ENCODE measurements at regions not wholly inside any gene's neighbourhood (a gene's known extent, or its start where the extent isn't known, plus 50 kb on each side); places are given as distances from the start of the nearest gene placed in this dataset.
"Not testable (repeated sequence)": the region's sequence is repeated elsewhere in the genome, so short reads cannot be mapped to it uniquely, and the experiment has no call there.

DNA sequence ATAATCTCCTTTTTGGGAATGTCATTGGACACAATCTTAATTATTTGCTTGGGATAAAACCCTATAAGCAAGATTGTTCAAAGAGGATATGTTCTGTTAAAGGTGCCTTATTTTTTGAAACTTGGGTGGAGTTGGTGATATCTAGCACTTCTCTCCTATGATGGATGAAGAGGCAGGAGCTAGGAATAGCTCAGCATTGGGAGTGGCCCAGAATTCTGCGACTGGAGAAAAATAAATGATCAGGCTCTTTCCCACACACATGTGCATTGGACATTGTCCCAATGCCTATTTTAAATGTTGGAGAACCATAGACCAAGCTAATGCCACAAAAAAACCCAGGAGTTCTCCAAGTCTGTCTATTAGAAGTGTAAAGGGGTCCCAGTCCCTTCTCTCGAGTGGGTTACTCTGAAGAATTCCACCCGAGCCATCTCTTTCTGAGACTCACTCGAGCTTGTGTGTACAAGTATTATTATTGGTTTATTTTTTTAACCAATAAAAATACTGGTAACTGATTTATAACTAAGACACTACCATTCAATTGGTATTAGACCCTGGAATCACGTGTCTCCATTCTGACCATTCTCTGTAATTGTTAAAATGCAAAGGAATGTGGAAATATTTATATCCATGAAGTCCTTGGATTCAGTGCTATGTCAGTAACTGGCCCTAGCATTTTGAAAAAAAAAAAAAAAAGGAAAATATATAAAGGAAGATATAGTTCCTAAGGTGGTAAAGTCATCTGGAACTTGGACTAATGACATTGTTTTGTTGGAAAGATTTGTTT lies 437.5 kb upstream of the TMEM132C start:
- DNase-seq, result no peak

DNA sequence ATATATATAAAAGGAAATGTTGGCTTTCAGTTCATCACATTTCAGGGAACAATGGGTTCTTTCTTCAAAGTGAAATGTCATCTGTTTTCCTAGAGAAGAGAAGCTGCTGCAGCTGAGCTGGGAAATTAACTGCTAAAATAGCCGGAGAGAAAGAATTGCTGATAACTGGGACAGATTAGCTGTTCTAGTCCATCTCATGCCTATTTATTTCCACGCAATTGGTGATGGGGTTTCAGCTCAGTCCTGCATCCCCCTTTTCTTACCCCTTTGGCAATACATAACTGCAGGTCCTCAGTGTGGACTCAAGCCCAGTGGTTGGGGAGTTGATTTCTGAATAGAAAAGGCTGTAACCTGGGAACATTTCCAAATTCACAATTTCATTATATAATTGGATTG lies 436.9 kb upstream of the TMEM132C start:
- DNase-seq, result no peak

DNA sequence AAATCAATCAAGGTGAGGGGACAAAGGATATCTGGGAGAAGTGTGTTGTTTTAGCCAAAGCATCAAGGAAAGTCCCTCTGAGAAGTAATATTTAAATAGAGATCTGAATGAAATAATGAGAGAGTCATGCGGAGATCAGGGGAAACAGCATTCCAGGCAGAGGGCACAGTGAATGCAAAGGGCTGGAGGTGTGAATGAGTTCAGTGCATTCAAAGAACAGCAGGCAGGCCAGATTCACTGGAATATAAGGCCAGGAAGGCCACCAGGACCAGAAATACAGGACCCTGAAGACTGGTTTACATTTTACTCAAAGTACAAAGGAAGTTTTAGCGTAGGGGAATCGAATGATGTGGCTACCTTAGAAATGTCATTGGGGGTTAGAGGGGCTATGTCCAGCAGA lies 436.2 kb upstream of the TMEM132C start:
- no peak for DNase-seq

DNA sequence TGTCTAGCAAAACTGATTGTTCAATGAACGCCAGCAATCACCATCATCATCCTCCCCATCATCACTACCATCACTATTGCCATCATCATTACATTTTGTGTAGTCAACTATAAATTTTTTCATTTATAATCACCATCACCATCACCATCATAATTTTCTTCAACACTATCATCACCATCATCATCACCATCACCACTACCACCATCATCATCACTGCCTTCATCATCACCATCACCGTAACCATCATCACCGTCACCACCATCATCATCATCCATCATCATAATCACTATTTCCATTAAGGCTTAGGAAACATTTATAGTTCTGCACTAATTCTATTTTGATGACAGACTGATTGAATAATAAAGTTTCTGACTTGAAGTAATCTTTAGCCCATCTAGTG lies 434.8 kb upstream of the TMEM132C start:
- DNase-seq, result no peak

DNA sequence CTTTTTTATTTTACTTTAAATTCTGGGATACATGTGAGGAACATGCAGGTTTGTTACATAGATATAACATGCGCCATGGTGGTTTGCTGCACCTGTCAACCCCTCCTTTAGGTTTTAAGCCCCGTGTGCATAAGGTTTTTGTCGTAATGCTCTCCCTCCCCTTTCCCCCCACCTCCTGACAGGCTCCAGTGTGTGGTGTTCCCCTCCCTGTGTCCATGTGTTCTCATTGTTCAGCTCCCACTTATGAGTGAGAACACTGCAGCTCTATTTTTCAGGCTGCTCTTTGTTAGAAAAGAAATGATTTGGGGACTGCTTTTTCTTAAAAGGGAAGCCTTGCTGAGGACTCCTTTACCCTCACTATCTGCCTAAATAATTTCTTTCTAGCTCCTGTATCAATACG lies 430.2 kb upstream of the TMEM132C start:
- not testable (repeated sequence) for DNase-seq

DNA sequence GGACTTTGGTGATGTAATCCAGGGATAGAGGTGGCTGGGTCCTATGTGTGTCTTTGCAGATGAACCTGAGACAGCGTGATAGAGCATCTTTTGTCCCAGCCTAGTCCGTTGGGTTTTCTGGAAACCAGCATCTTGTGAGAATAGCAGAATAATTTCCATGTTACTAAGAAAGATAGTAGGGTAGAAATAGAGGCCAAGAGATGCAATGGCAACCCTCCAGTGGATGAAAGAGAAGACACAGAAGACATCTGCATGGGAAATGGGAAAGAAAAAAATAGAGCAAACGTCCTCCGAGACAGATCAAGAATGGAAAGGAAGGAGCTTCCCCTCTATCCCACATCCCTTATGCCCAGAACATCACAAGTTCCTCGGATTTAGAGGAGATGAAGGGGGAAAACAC lies 409.3 kb upstream of the TMEM132C start:
- DNase-seq, result no peak

DNA sequence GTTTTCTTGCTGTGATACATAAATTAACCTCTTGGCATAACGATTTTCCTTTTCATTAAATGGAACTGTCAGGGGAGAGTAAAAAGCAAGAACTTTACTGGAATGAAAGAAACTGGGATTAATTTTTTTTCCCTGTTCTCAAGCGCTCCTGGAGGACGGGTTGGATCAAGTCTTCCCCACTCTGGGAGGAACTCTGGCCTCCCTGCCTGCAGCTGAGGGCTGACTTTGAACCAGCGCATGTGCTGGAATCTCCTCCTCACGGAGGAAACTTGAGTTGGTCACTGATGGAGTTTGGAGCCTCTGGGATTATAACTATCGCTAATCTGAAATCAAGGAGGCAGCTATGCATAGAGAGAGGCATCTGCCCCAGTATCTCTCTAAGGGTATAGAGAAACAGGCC lies 406.4 kb upstream of the TMEM132C start:
- no peak for DNase-seq

DNA sequence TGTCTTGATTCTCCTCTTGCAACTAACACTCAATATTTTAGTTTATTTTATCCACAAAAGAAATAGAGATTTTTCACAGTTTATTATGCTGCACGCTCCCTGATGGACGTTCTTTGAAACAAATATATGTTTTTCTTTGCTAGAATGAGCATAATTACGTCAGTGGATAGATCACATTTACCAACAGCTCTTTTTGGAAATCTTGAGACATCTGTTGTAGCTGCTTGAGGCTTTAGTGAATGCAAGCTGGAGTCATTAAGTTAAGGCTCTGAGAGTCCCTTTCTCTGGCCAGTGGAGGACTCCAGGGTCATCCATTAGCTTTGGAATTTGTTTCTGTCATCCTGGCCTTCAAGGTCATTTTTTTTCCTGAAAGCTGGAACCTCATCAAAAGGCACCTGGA lies 405.6 kb upstream of the TMEM132C start:
- DNase-seq, result no peak

DNA sequence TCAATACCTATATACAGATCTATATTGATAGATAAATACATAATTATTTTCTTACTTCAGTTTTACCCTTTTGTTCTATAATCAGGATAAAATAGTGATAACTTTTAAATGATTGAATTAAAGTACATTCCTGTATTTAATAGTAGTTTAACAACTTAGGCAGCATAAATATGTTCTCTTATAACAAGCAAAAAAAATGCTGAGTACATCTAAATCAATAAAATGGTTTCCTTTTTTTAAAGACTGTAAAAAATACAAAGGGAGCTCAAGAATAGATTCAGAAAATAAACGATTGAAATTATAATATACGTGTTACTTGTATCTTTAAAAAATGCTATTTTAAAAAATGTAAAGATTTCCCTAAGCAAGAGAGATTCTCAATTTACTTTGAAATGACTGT lies 393.7 kb upstream of the TMEM132C start:
- DNase-seq, result no peak

DNA sequence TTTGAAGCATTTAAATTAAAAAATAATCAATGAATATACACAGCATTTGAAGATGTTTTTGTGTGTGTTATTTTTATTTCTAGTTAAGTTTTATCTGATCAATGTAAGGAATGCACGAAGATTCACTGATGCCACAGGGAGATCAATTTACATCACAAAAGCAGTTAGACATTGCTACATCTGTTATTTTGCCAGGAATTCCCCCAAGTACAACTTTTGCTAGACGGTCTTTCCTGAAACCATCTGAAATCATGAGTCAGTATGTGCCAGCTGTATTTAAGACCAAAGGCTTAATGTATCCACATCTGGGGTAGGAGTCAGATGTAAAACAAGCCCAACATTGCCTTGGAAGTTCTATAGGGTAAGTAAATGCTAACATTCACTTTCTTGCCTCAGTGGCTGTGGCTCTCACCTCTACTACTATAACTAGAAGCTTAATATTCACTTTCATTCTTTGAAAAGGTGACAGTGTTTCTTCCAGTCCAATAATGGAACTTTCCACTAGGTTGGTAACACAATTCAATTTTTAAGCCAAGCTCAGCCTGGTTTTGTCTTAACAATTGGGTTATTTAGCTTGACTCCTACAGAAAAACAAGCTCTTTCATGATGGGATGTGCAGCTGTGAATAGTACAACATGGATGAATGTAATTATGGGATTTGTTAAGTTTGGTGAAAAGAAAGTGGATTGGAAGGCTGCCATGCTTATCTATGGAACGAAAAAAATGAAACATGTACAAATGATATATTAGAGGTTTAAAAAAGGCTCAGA lies 385.4 kb upstream of the TMEM132C start:
- DNase-seq, result no peak

DNA sequence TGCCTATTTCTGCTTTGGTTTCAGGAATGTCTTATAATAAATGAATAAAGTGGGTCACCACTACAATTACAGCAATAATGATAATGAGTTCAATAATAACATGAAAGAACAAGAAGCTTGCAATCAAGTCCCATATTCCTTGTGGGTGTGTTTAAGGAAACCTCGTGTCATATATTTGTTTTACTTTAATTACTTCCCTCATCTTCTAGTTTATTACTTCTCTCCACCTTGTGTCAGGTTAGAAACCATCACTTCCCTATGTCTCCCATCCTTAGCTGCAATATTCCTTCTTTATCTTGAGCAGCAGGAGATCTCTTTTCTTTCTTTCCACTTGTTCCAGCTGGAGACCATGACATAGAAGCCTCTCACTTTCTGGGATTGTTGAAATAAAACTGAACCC lies 384.0 kb upstream of the TMEM132C start:
- DNase-seq, result no peak

DNA sequence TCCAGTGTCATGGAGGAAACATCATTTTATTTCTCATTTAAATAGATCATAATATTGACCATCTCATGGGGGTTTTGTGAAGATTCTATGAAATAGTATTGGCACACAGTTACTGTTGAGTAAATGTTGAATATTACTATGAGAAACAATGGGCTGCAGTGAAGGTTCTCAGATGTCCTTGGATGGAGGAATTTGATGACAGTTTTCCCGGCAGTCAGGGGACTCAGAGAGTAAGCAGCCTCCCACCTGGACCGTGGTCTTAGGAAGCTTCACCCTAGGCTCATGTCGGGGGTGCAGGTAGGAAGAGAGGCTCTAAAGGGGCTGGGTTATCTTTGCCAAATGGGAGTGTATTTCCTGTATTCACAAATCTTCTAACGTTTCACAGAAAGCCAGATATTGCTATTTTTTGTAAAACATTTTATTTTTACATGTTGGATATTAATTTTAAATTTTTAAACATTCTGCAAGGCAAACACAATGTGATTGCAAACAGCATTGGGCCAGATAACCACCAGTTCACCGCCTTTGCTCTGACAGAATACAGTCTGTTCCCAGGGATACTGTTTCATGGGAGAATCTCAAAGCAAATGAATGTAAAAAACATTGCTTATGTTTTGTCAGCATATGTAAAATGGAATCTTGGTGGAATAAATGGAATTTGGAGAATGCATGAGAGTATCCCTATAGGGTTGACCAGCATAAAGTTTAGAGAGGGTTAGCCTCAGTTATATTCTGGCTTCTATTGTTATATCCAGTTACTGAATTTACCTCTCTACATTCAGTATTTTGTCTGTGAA lies 380.8 kb upstream of the TMEM132C start:
- no peak for DNase-seq

DNA sequence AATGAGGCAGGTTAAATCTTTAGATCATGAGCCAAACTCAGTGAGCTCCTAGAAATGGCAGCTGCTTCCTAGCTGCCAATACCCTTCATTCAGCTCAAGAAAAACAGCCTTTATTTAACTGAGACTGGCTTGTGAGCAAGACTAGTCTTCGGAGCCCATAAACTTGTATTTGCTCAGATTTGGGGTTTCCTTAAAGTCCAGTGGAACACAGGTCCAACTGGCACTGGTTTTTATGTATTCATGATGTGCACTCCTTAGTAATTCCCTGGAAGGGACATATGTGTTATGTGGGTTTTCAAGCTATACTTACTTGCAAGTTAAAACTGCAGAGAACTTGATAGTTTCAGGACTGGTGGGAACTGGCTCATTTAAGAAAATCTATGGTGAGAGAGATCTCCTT lies 380.1 kb upstream of the TMEM132C start:
- no peak for DNase-seq

DNA sequence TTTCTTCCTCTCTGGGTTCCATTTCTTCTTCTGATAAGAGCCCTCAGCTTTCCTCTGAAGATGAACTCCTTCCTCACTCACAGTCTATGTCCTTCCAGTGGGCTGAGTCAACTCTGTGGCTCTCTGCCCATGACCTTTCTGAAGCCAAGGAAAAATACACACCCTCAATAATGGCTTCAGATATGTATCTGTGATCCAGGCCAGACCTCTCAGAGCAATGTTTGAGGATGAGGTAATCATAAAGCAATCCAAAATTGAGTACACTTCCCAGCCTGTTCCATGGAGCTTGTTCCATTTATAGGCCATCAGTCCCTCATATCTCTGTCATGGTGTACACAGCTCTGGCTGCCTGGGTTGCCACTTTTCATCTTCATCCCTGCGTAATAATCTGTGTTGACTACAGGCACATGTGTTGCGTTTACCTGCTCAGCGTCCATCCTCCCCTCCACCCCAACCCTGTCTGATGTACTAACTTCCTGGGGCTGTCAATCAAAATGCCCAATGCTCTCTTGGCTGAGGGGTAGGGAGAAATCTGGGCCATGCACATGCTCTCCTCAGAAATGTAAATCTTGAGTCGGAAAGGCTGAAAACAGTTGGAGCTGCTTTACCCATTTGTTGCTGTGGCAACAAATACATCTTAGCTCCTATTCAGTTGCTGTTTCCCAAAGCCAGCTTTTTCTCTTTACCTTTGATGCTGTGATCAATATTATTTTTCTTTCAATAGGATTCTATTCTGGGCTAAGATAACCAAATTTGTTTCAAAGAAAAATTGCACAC lies 377.8 kb upstream of the TMEM132C start:
- DNase-seq, result peak; percentile 32

DNA sequence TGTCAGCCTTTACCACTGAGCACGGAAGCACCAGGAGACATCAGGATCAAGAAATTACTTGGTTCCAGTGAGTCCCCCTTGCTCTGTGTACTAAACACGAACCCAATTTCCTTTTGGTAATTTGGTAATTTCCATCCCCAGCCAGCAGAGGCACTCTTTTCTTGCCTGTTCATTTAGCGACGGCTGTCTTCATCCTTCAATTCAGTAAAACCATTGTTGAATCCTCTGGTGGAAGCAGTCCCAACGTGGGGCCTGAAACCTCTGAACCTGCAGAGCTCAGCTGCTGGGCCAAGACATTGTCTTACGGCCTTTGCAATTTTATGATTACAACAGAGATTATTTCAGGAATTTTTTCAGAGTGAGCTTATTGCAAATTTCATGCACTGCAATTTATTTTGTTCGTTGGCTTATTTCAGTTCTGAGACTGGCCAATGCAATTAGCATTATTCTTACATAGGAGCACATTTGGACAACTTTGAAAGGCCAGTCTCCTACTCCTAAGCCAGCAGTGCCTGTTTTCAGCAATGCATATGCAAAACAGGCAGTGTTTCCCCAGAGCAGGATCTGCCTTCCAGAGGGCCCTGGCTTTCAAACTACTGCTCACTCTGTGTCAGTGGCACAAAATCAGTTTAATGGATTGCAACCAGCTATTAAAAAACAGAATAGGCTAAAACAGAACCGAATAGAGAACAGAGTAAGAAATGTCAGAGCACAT lies 372.9 kb upstream of the TMEM132C start:
- DNase-seq, result no peak

DNA sequence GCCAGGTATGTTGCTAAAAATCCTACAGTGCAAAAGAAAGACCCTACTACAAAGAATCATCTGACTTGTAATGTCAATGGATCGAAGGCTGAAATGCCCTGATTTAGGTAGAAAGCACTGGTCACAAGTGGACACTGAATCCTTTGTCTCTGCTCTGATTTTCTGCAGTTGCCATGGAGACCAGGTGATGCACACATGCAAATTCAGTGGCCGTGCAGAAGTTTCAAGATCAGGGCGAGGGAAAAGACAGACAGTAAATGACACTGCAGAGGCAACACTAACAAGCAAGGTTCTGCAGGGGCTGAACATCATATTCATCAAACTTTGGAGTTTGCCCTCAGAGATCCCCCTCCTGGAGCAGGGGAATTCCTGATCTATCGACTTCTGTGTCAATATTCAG lies 370.3 kb upstream of the TMEM132C start:
- DNase-seq, result no peak

DNA sequence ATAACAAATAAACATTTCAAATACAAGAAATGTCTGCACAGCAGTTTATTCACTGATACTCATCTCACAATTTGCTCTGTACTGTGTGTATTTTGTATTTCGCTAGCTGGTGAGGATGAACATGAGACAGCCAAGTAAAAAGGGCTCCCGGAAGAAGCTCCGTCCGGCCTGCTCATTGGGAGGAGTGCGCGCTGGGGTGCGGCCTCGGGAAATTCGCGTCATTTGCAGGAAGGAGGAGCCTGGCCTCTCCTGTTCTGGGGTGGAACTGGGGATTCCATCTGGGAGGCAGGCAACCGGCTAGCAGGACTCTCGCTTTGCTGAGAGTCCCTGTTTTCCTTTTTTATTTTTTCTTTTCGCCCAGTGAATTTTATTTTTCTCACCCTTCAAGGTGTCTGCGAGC lies 368.4 kb upstream of the TMEM132C start:
- DNase-seq, result no peak

DNA sequence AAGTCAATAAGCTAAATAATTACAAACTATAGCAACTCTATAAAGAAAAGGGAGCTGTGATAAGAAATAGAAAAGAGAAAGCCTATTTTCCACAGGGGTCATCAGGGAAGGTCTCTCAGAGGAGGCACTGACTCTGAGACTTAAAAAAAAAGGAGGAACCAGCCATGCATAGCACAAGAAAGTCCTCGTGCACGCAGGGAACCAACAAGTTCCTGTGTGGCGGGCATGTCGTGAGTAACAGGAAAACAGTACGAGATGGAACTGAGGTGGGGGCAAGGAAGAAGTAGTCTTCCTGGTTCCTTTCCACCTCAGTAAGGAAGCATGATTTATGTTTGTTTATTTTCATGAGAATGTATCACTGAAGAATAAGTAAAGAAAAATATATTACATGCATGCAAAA lies 367.0 kb upstream of the TMEM132C start:
- no peak for DNase-seq

DNA sequence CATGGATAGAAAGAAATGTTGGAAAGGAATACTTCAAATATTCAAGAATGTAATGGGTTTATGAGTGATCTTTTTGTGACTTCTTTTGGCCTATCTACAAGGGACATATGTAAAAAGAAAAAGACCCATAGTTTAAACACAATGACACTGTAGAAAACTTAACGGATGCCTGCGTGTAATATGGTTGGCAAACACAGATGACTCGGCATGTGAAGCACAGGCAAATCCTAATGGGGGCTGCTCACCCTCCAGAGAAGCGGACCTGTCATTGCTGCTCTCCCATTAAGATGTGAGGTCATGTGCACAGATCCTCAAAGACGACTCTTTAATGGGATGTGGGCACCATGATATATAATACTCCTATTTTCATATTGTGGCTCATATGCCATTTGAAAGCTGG lies 366.6 kb upstream of the TMEM132C start:
- DNase-seq, result no peak

DNA sequence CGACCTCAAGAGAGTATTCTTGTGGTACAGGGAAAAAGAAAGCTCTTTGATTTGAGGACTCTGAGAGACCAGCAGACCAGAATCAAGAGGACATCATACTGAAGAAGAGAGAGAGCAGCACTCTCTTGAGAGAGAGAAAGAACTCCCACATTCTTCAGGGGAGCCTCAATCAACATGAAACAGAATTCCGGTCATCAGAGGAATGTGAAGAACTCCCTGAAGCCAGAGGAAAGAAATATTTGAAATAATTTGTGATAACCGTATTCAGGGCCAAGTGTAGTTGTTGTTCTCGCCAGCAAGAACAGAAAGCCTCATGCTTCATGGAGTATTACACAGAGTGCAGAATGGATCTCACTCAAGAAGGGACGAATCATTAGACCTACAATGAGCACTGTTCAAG lies 363.8 kb upstream of the TMEM132C start:
- DNase-seq, result no peak

DNA sequence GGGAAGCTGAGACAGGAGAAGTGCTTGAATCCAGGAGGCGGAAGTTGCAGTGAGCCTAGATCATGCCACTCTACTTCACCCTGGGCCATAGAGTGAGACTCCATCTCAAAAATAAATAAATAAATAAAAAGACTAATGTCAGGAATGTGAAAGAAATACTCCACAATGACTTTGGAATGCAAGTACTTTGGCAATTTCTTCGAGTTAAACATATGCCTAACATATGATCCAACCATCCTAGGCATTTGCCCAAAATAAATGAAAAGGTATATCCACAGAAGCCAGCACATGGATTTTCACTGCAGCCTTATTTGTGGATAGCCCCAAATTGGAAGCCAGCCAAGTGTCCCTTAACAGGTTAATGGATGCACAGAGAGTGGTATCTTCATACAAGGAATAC lies 357.9 kb upstream of the TMEM132C start:
- no peak for DNase-seq

DNA sequence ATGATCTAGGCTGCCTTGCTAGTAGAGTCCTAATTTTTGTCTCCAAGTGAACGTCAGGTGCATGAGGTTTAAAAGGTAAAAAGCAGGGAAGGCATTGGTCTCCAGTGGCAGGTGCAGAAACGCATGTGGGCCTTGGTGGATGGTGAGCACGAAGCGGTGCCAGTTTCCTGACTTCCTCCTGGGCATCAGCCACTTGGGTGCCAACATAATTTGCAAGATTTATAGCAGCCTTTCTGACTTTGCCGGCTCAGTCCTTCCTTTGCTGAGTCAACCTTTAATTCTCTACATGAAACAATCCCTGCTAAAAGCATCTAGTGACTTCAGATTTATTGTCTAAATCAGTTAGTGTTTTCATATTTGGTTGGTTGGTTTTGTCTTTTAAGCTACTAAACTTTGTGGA lies 355.7 kb upstream of the TMEM132C start:
- DNase-seq, result no peak

Data from amniotic stem cell (primary cell).